ENCODE measurements at regions not wholly inside any gene's neighbourhood (a gene's known extent, or its start where the extent isn't known, plus 50 kb on each side); places are given as distances from the start of the nearest gene placed in this dataset.
"Not testable (repeated sequence)": the region's sequence is repeated elsewhere in the genome, so short reads cannot be mapped to it uniquely, and the experiment has no call there.

GRCh38 chr20:9015232-9015983 is 53.5 kb upstream of the PLCB4 start:
- TF ChIP-seq, protein P1, sequence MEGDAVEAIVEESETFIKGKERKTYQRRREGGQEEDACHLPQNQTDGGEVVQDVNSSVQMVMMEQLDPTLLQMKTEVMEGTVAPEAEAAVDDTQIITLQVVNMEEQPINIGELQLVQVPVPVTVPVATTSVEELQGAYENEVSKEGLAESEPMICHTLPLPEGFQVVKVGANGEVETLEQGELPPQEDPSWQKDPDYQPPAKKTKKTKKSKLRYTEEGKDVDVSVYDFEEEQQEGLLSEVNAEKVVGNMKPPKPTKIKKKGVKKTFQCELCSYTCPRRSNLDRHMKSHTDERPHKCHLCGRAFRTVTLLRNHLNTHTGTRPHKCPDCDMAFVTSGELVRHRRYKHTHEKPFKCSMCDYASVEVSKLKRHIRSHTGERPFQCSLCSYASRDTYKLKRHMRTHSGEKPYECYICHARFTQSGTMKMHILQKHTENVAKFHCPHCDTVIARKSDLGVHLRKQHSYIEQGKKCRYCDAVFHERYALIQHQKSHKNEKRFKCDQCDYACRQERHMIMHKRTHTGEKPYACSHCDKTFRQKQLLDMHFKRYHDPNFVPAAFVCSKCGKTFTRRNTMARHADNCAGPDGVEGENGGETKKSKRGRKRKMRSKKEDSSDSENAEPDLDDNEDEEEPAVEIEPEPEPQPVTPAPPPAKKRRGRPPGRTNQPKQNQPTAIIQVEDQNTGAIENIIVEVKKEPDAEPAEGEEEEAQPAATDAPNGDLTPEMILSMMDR (conservative IDR thresholded peaks at IDR 0.05; ENCODE audit: low read depth, low read length), result not testable (repeated sequence)
- TF ChIP-seq EZH2 (IDR thresholded peaks at IDR 0.05; ENCODE audit: borderline replicate concordance, low read depth, low read length, poor library complexity, severe bottlenecking), result not testable (repeated sequence)
